OCI-LY1 (cell line): ENCODE measurements at regions not wholly inside any gene's neighbourhood (a gene's known extent, or its start where the extent isn't known, plus 50 kb on each side); places are given as distances from the start of the nearest gene placed in this dataset.

Source experiments
- H2AFZ ChIP-seq: fragments of 200-600 bp; sonication (generic), shearing (Covaris generic); 2 replicates; pipeline ENCODE4 v1.6.0; 2014; ENCODE audit warnings: antibody characterized with exemption, mild to moderate bottlenecking, low read length
- H3F3A ChIP-seq: fragments of 200-600 bp; sonication (generic), shearing (Covaris generic); 2 replicates; pipeline ENCODE4 v1.6.0; 2014; ENCODE audit warnings: mild to moderate bottlenecking, antibody characterized with exemption, low read length, moderate library complexity; ENCODE audit not compliant: insufficient read depth
- H3K27ac ChIP-seq: fragments of 200-600 bp; sonication (generic); 2 replicates; pipeline ENCODE4 v1.5.1; 2014; ENCODE audit warnings: low read length, mixed run types, mild to moderate bottlenecking, low read depth; ENCODE audit not compliant: poor library complexity, severe bottlenecking
- H3K27me3 ChIP-seq: fragments of 200-600 bp; sonication (generic); 2 replicates; pipeline ENCODE4 v1.6.0; 2014; ENCODE audit warnings: antibody characterized with exemption, mild to moderate bottlenecking, low read length, moderate library complexity; ENCODE audit not compliant: insufficient read depth
- H3K36me3 ChIP-seq: fragments of 200-600 bp; sonication (generic); 2 replicates; pipeline ENCODE4 v1.6.1; 2014; ENCODE audit warnings: mild to moderate bottlenecking, antibody characterized with exemption, low read length, moderate library complexity, mixed read lengths; ENCODE audit not compliant: insufficient read depth
- H3K4me1 ChIP-seq: fragments of 200-600 bp; sonication (generic); 2 replicates; pipeline ENCODE4 v1.5.1; 2014; ENCODE audit warnings: mild to moderate bottlenecking, low read length, moderate library complexity; ENCODE audit not compliant: insufficient read depth, severe bottlenecking
- H3K4me2 ChIP-seq: fragments of 200-600 bp; sonication (generic), shearing (Covaris generic); 2 replicates; pipeline ENCODE4 v1.6.1; 2014; ENCODE audit warnings: low read length
- H3K4me3 ChIP-seq: fragments of 200-600 bp; sonication (generic); 2 replicates; pipeline ENCODE4 v1.5.1; 2014; ENCODE audit warnings: low read length, low read depth, mild to moderate bottlenecking, mixed read lengths; ENCODE audit not compliant: poor library complexity, severe bottlenecking
- H3K79me2 ChIP-seq: fragments of 200-600 bp; shearing (Covaris generic); 2 replicates; pipeline ENCODE4 v1.6.1; 2016; ENCODE audit warnings: mixed run types, low read length, mixed read lengths; ENCODE audit not compliant: insufficient read depth
- H3K9ac ChIP-seq: fragments of 200-600 bp; sonication (generic), shearing (Covaris generic); 2 replicates; pipeline ENCODE4 v1.6.1; 2014; ENCODE audit warnings: mild to moderate bottlenecking, low read length, mixed read lengths
- H3K9me2 ChIP-seq: fragments of 200-600 bp; sonication (generic), shearing (Covaris generic); 2 replicates; pipeline ENCODE4 v1.6.1; 2014; ENCODE audit warnings: low read depth, mild to moderate bottlenecking, low read length, mixed read lengths
- H3K9me3 ChIP-seq: fragments of 200-600 bp; shearing (Covaris generic); 2 replicates; pipeline ENCODE4 v1.6.1; 2014; ENCODE audit warnings: low read length, mixed read lengths
- H4K20me1 ChIP-seq: fragments of 200-600 bp; sonication (generic), shearing (Covaris generic); 2 replicates; pipeline ENCODE4 v1.6.0; 2016; ENCODE audit warnings: mild to moderate bottlenecking, low read length; ENCODE audit not compliant: insufficient read depth
- EZH2 ChIP-seq: fragments of 200-600 bp; sonication (generic), shearing (Covaris generic); IDR thresholded peaks from 2 replicates; pipeline ENCODE4 v1.8.0; 2017; ENCODE audit warnings: borderline replicate concordance, mixed run types, mild to moderate bottlenecking, antibody characterized with exemption, low read length, moderate library complexity, mixed read lengths
- TF ChIP-seq, protein P1 (sequence below): fragments of 200-600 bp; sonication (generic), shearing (Covaris generic); IDR thresholded peaks from 2 replicates; pipeline ENCODE4 v1.5.1; 2017; ENCODE audit warnings: mild to moderate bottlenecking, antibody characterized with exemption, low read length, moderate library complexity, mixed read lengths

DNA sequence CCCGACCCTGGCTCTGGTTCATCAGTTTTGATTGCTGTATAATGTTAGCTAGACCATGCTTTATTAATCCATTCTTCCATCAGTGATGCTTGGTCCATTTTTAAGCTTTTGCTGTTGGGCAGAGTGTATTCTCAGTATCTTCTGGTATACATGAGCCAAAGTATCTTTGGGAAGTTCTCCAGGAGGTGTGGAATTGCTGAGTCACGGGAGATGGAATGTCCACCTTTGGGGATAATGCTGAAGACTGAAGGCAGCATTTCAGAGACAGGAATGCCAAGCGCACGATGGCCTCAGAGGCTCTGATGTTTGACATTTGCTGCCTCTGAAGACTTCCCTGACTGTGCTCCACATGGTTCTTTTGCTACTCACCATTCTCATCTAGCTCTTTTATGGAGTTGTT, 266.3 kb upstream of the KAZN start:
- no peaks in the 10 kb centered on the region for H3F3A ChIP-seq
- no peak overlapping the region for H3K9ac ChIP-seq
- TF ChIP-seq EZH2: no peak
- no peaks in the 10 kb centered on the region for H3K79me2 ChIP-seq
- H3K4me1 ChIP-seq: no peaks in the 10 kb centered on the region
- no peak overlapping the region for H3K4me3 ChIP-seq
- H4K20me1 ChIP-seq: no peaks in the 10 kb centered on the region
- H3K4me2 ChIP-seq: no peak overlapping the region
- no peaks in the 10 kb centered on the region for H3K36me3 ChIP-seq
- no peaks in the 10 kb centered on the region for H3K27me3 ChIP-seq
- no peak overlapping the region for H3K27ac ChIP-seq
- H3K9me2 ChIP-seq: no peaks in the 10 kb centered on the region
- no peaks in the 10 kb centered on the region for H3K9me3 ChIP-seq
- H2AFZ ChIP-seq: no peak overlapping the region

DNA sequence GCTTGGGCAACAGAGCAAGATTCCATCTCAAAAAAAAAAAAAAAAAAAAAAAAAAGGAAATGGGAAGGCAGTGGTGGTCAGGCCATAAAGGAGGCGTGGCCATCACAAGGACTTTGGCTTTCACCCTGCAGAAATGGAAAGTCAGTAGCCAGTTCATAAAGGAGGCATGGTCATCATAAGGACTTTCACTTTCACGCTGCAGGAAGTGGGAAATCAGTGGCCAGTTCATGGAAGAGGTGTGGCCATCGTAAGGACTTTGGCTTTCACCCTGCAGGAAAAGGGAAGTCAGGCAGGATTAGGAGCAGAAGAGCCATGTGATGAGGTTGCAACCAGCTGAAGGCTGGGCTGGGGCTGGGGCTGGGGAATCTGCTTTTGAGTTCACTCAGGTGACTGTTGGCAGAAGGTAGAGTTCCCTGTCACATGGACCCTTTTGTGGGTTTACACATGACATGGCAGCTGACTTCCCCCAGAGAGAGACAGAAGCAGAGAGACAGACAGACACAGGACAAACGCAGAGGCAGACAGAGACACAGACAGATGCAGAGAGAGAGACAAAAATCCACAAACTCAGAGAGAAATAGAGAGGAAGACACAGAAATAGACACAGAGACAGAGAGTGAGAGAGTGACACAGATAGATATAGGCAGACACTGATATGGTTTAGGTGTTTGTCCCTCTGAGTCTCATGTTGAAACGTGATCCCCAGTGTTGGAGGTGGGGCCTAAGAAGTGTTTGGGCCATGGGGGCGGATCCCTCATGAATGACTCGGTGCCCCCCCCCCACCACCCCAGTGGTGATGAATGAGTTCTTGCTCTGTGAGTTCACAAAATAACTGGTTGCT, 263.9 kb upstream of the KAZN start:
- Histone ChIP-seq H3K9me2 (no peaks in the 10 kb centered on the region), H3K4me3 (no peak overlapping the region), H3K36me3 (no peaks in the 10 kb centered on the region), H3K79me2 (no peaks in the 10 kb centered on the region), H3F3A (no peaks in the 10 kb centered on the region), H3K9ac (no peak overlapping the region), H3K9me3 (no peaks in the 10 kb centered on the region), H3K27ac (no peak overlapping the region), H4K20me1 (no peaks in the 10 kb centered on the region), H2AFZ (no peak overlapping the region), H3K27me3 (no peaks in the 10 kb centered on the region), H3K4me1 (no peaks in the 10 kb centered on the region), H3K4me2 (no peak overlapping the region)
- no peak for TF ChIP-seq EZH2
- TF ChIP-seq, protein P1, sequence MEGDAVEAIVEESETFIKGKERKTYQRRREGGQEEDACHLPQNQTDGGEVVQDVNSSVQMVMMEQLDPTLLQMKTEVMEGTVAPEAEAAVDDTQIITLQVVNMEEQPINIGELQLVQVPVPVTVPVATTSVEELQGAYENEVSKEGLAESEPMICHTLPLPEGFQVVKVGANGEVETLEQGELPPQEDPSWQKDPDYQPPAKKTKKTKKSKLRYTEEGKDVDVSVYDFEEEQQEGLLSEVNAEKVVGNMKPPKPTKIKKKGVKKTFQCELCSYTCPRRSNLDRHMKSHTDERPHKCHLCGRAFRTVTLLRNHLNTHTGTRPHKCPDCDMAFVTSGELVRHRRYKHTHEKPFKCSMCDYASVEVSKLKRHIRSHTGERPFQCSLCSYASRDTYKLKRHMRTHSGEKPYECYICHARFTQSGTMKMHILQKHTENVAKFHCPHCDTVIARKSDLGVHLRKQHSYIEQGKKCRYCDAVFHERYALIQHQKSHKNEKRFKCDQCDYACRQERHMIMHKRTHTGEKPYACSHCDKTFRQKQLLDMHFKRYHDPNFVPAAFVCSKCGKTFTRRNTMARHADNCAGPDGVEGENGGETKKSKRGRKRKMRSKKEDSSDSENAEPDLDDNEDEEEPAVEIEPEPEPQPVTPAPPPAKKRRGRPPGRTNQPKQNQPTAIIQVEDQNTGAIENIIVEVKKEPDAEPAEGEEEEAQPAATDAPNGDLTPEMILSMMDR: no peak

DNA sequence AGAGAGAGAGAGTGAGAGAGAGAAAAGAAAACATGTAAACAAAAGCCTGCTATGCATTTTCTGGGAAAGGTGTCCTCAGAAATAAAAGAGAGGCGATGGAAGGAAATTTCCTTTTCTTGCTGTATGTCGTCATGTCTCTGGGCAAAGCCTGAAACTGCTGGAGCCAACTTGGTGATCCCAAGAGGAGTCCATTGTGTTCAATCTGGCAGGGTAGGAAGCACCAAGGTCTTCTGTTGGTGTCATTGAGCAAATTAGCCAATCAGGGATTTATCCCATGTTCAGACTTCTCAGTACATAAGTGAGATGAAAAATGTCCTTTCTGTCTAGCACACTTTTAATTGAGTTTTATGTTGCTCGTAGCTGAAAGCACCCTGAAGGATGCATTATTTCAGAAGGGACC, 260.0 kb upstream of the KAZN start:
- Histone ChIP-seq H3F3A (no peaks in the 10 kb centered on the region), H3K4me3 (no peak overlapping the region), H3K9me2 (no peaks in the 10 kb centered on the region), H4K20me1 (no peaks in the 10 kb centered on the region), H3K9me3 (no peaks in the 10 kb centered on the region), H2AFZ (no peak overlapping the region), H3K27ac (no peak overlapping the region), H3K4me2 (no peak overlapping the region), H3K36me3 (no peaks in the 10 kb centered on the region), H3K27me3 (no peaks in the 10 kb centered on the region), H3K9ac (no peak overlapping the region), H3K4me1 (no peaks in the 10 kb centered on the region), H3K79me2 (no peaks in the 10 kb centered on the region)
- no peak for TF ChIP-seq EZH2
- TF ChIP-seq, protein P1: no peak

DNA sequence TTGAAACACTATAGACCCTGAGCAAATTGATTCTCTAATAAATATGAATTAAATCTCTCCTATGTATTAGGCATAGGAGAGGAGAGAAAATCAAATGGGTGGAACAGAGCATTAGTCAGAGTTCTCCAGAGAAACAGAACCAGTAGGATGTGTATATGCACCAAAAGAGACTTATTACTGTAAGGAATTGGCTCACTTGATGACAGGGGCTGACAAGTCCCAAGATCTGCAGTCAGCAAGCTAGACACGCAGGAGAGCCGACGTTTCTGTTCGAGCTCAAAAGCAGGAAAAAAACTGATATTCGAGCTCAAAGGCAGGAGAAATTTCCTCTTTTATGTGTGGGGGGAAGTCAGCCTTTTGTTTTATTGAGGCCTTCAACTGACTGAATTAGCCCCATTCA, 259.2 kb upstream of the KAZN start:
- no peaks in the 10 kb centered on the region for H3F3A ChIP-seq
- H3K36me3 ChIP-seq: no peaks in the 10 kb centered on the region
- no peak overlapping the region for H3K4me2 ChIP-seq
- no peaks in the 10 kb centered on the region for H3K9me2 ChIP-seq
- no peaks in the 10 kb centered on the region for H3K4me1 ChIP-seq
- no peaks in the 10 kb centered on the region for H3K9me3 ChIP-seq
- no peaks in the 10 kb centered on the region for H3K27me3 ChIP-seq
- no peak overlapping the region for H3K4me3 ChIP-seq
- no peak overlapping the region for H3K9ac ChIP-seq
- H3K79me2 ChIP-seq: no peaks in the 10 kb centered on the region
- no peaks in the 10 kb centered on the region for H4K20me1 ChIP-seq
- H2AFZ ChIP-seq: no peak overlapping the region
- TF ChIP-seq, protein P1: no peak
- no peak for TF ChIP-seq EZH2
- H3K27ac ChIP-seq: no peak overlapping the region
